A549 (cell line): ENCODE measurements at regions not wholly inside any gene's neighbourhood (a gene's known extent, or its start where the extent isn't known, plus 50 kb on each side); places are given as distances from the start of the nearest gene placed in this dataset.

Source experiments
- MYC ChIP-seq: IDR thresholded peaks from 2 replicates; pipeline ENCODE4 v1.6.1; 2012; ENCODE audit warnings: mild to moderate bottlenecking, inconsistent platforms, low read length, improper control_type of control experiment, borderline replicate concordance
- SMC3 ChIP-seq: fragments of >200 bp; sonication (Bioruptor Twin); formaldehyde crosslinking; IDR thresholded peaks from 3 replicates; pipeline ENCODE4 v1.6.1; 2018; ENCODE audit warnings: inconsistent platforms

DNA sequence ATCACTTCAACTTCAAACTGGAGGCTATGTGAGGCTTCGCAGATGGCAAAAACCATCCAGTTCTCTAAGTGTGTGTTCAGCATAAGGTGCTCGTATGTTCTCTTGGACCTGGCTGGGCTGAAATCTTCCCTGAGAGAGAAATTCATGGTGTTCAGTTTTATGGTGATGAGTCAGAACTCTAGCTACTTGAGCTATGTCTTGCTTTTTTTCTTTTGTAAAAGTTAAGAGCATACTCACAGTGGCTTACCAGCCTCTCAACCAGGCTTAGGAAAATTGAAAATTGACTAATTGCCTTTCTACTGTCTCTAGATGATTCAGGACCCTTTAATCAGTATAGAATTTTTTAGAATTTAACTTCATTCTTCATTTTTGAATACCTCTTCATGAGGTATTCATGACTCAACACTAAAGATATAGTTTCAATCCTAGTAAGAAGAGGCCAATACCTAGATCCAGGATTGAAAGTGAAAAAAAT is 617.5 kb downstream of the TBL1XR1 start:
- TF ChIP-seq SMC3 = no peak
- no peak for TF ChIP-seq MYC
